ENCODE measurements at regions not wholly inside any gene's neighbourhood (a gene's known extent, or its start where the extent isn't known, plus 50 kb on each side); places are given as distances from the start of the nearest gene placed in this dataset.
A peak's percentile ranks its signal among the peaks of the same experiment; 100 is the strongest.

GRCh38 chr1:91200675-91201074 lies 178.8 kb upstream of the ZNF644 start:
- Histone ChIP-seq H4K91ac (ENCODE audit: low read depth, low read length) (no peak overlapping the region), H3K9ac (ENCODE audit: low read length) (no peak overlapping the region), H3K4ac (ENCODE audit: low read depth, low read length) (no peak overlapping the region), H2BK12ac (ENCODE audit: low read length) (no peak overlapping the region), H2AFZ (ENCODE audit: insufficient read depth, low read length, poor library complexity) (no peak overlapping the region), H4K12ac (ENCODE audit: low read depth, low read length) (no peak overlapping the region), H3K4me3 (ENCODE audit: low read depth, low read length) (no peak overlapping the region), H3K79me1 (ENCODE audit: low read length) (no peaks in the 10 kb centered on the region), H3K27me3 (ENCODE audit: insufficient read depth, low read length) (no peaks in the 10 kb centered on the region), H3K14ac (ENCODE audit: low read length) (no peak overlapping the region), H3K36me3 (ENCODE audit: control insufficient read depth in 1 of 2, insufficient read depth in 2 of 2, low read length in 2 of 2) (no peaks in the 10 kb centered on the region), H2AK5ac (ENCODE audit: low read length) (no peak overlapping the region), H3K79me2 (ENCODE audit: control insufficient read depth, insufficient read depth, low read length, poor library complexity) (no peaks in the 10 kb centered on the region), H2BK120ac (ENCODE audit: insufficient read depth, low read length, poor library complexity) (no peak overlapping the region), H3K27ac (ENCODE audit: low read depth, low read length) (no peak overlapping the region), H3K4me1 (ENCODE audit: control insufficient read depth in 1 of 2, insufficient read depth in 2 of 2, low read length in 2 of 2) (no peaks in the 10 kb centered on the region), H3K4me2 (ENCODE audit: low read length) (no peak overlapping the region), H4K8ac (ENCODE audit: low read depth, low read length) (no peak overlapping the region), H3K9me3 (ENCODE audit: insufficient read depth, low read depth, low read length) (no peaks in the 10 kb centered on the region), H3K23ac (ENCODE audit: low read length) (no peak overlapping the region), H2BK5ac (ENCODE audit: low read depth, low read length, poor library complexity) (no peak overlapping the region), H3K18ac (ENCODE audit: low read length) (no peak overlapping the region)
- no CpG with 5 or more reads among the region's 5 CpGs for WGBS (ENCODE audit: extremely low coverage, insufficient coverage, insufficient read length)
- no peak for DNase-seq

GRCh38 chr1:91199988-91200387 lies 178.2 kb upstream of the ZNF644 start:
- H2BK12ac ChIP-seq (ENCODE audit: low read length), result no peak overlapping the region
- no CpG with 5 or more reads among the region's 6 CpGs for WGBS (ENCODE audit: extremely low coverage, insufficient coverage, insufficient read length)
- H4K8ac ChIP-seq (ENCODE audit: low read depth, low read length), result no peak overlapping the region
- H3K9ac ChIP-seq (ENCODE audit: low read length), result no peak overlapping the region
- no peak overlapping the region for H4K91ac ChIP-seq (ENCODE audit: low read depth, low read length)
- no peaks in the 10 kb centered on the region for H3K9me3 ChIP-seq (ENCODE audit: insufficient read depth, low read depth, low read length)
- H3K36me3 ChIP-seq (ENCODE audit: control insufficient read depth in 1 of 2, insufficient read depth in 2 of 2, low read length in 2 of 2), result no peaks in the 10 kb centered on the region
- no peaks in the 10 kb centered on the region for H3K79me1 ChIP-seq (ENCODE audit: low read length)
- H3K79me2 ChIP-seq (ENCODE audit: control insufficient read depth, insufficient read depth, low read length, poor library complexity), result no peaks in the 10 kb centered on the region
- no peak overlapping the region for H2BK120ac ChIP-seq (ENCODE audit: insufficient read depth, low read length, poor library complexity)
- H3K27ac ChIP-seq (ENCODE audit: low read depth, low read length), result no peak overlapping the region
- H4K12ac ChIP-seq (ENCODE audit: low read depth, low read length), result no peak overlapping the region
- no peak overlapping the region for H3K4me2 ChIP-seq (ENCODE audit: low read length)
- no peak overlapping the region for H2AK5ac ChIP-seq (ENCODE audit: low read length)
- H3K4me3 ChIP-seq (ENCODE audit: low read depth, low read length), result no peak overlapping the region
- H3K4me1 ChIP-seq (ENCODE audit: control insufficient read depth in 1 of 2, insufficient read depth in 2 of 2, low read length in 2 of 2), result no peaks in the 10 kb centered on the region
- no peak for DNase-seq
- no peak overlapping the region for H3K4ac ChIP-seq (ENCODE audit: low read depth, low read length)
- no peak overlapping the region for H2BK5ac ChIP-seq (ENCODE audit: low read depth, low read length, poor library complexity)
- H3K14ac ChIP-seq (ENCODE audit: low read length), result no peak overlapping the region
- no peak overlapping the region for H3K18ac ChIP-seq (ENCODE audit: low read length)
- H3K27me3 ChIP-seq (ENCODE audit: insufficient read depth, low read length), result no peaks in the 10 kb centered on the region
- no peak overlapping the region for H2AFZ ChIP-seq (ENCODE audit: insufficient read depth, low read length, poor library complexity)
- no peak overlapping the region for H3K23ac ChIP-seq (ENCODE audit: low read length)

- Histone ChIP-seq H2BK12ac (ENCODE audit: low read length) (no peak overlapping the region), H4K8ac (ENCODE audit: low read depth, low read length) (no peak overlapping the region), H4K91ac (ENCODE audit: low read depth, low read length) (no peak overlapping the region), H3K14ac (ENCODE audit: low read length) (no peak overlapping the region), H2BK120ac (ENCODE audit: insufficient read depth, low read length, poor library complexity) (no peak overlapping the region), H3K4ac (ENCODE audit: low read depth, low read length) (no peak overlapping the region), H3K9ac (ENCODE audit: low read length) (no peak overlapping the region), H3K79me1 (ENCODE audit: low read length) (no peaks in the 10 kb centered on the region), H2AK5ac (ENCODE audit: low read length) (no peak overlapping the region), H3K18ac (ENCODE audit: low read length) (no peak overlapping the region), H3K36me3 (ENCODE audit: control insufficient read depth in 1 of 2, insufficient read depth in 2 of 2, low read length in 2 of 2) (no peaks in the 10 kb centered on the region), H4K12ac (ENCODE audit: low read depth, low read length) (no peak overlapping the region), H3K4me2 (ENCODE audit: low read length) (no peak overlapping the region), H3K27ac (ENCODE audit: low read depth, low read length) (no peak overlapping the region), H3K79me2 (ENCODE audit: control insufficient read depth, insufficient read depth, low read length, poor library complexity) (no peaks in the 10 kb centered on the region), H3K4me1 (ENCODE audit: control insufficient read depth in 1 of 2, insufficient read depth in 2 of 2, low read length in 2 of 2) (no peaks in the 10 kb centered on the region), H3K23ac (ENCODE audit: low read length) (no peak overlapping the region), H3K4me3 (ENCODE audit: low read depth, low read length) (no peak overlapping the region), H2BK5ac (ENCODE audit: low read depth, low read length, poor library complexity) (no peak overlapping the region), H3K27me3 (ENCODE audit: insufficient read depth, low read length) (no peaks in the 10 kb centered on the region), H2AFZ (ENCODE audit: insufficient read depth, low read length, poor library complexity) (no peak overlapping the region), H3K9me3 (ENCODE audit: insufficient read depth, low read depth, low read length) (no peaks in the 10 kb centered on the region)
- no CpG with 5 or more reads among the region's 4 CpGs for WGBS (ENCODE audit: extremely low coverage, insufficient coverage, insufficient read length)
- no peak for DNase-seq
These were observed 169.2 kb upstream of the ZNF644 start for GRCh38 chr1:91190996-91191395.

- H3K79me1 ChIP-seq (ENCODE audit: low read length), result no peaks in the 10 kb centered on the region
- H3K27ac ChIP-seq (ENCODE audit: low read depth, low read length), result no peak overlapping the region
These were observed 167.3 kb upstream of the ZNF644 start for GRCh38 chr1:91189096-91189495.

More at GRCh38 chr1:91189096-91189495, 167.3 kb upstream of the ZNF644 start:
- H2BK120ac ChIP-seq (ENCODE audit: insufficient read depth, low read length, poor library complexity), result no peak overlapping the region
- H2BK12ac ChIP-seq (ENCODE audit: low read length), result no peak overlapping the region
- H3K4me2 ChIP-seq (ENCODE audit: low read length), result no peak overlapping the region
- H2AFZ ChIP-seq (ENCODE audit: insufficient read depth, low read length, poor library complexity), result no peak overlapping the region
- H3K4ac ChIP-seq (ENCODE audit: low read depth, low read length), result no peak overlapping the region
- H3K23ac ChIP-seq (ENCODE audit: low read length), result no peak overlapping the region
- no peaks in the 10 kb centered on the region for H3K9me3 ChIP-seq (ENCODE audit: insufficient read depth, low read depth, low read length)
- H2BK5ac ChIP-seq (ENCODE audit: low read depth, low read length, poor library complexity), result no peak overlapping the region
- no peak overlapping the region for H4K12ac ChIP-seq (ENCODE audit: low read depth, low read length)
- no peak overlapping the region for H4K91ac ChIP-seq (ENCODE audit: low read depth, low read length)
- H3K4me1 ChIP-seq (ENCODE audit: control insufficient read depth in 1 of 2, insufficient read depth in 2 of 2, low read length in 2 of 2), result no peaks in the 10 kb centered on the region
- WGBS (ENCODE audit: extremely low coverage, insufficient coverage, insufficient read length), result no CpG with 5 or more reads among the region's 4 CpGs
- no peak overlapping the region for H4K8ac ChIP-seq (ENCODE audit: low read depth, low read length)
- H3K79me2 ChIP-seq (ENCODE audit: control insufficient read depth, insufficient read depth, low read length, poor library complexity), result no peaks in the 10 kb centered on the region
- peak overlapping the region; percentile 53 for H3K9ac ChIP-seq (ENCODE audit: low read length)
- H3K14ac ChIP-seq (ENCODE audit: low read length), result no peak overlapping the region
- H2AK5ac ChIP-seq (ENCODE audit: low read length), result no peak overlapping the region
- no peak overlapping the region for H3K4me3 ChIP-seq (ENCODE audit: low read depth, low read length)
- DNase-seq, result peak; percentile 57 to 82
- H3K27me3 ChIP-seq (ENCODE audit: insufficient read depth, low read length), result no peaks in the 10 kb centered on the region
- H3K18ac ChIP-seq (ENCODE audit: low read length), result no peak overlapping the region
- H3K36me3 ChIP-seq (ENCODE audit: control insufficient read depth in 1 of 2, insufficient read depth in 2 of 2, low read length in 2 of 2), result no peaks in the 10 kb centered on the region
